PC-9 (cell line): ENCODE measurements at regions not wholly inside any gene's neighbourhood (a gene's known extent, or its start where the extent isn't known, plus 50 kb on each side); places are given as distances from the start of the nearest gene placed in this dataset.

Experiments used
- CTCF ChIP-seq: fragments of 200-600 bp; sonication (generic); conservative IDR thresholded peaks from 2 replicates; pipeline ENCODE4 v1.6.1; 2017; ENCODE audit warnings: mixed run types, antibody characterized with exemption, mild to moderate bottlenecking, moderate library complexity
- EZH2 ChIP-seq: fragments of 200-600 bp; sonication (generic); IDR thresholded peaks from 2 replicates; pipeline ENCODE4 v1.8.0; 2017; ENCODE audit warnings: antibody characterized with exemption, low read depth

GRCh38 chr9:91074866-91075265 is 273.2 kb downstream of the SYK start:
- no peak for TF ChIP-seq CTCF
- TF ChIP-seq EZH2, result no peak
